Transverse colon (tissue), 4 donors: ENCODE measurements at regions not wholly inside any gene's neighbourhood (a gene's known extent, or its start where the extent isn't known, plus 50 kb on each side); places are given as distances from the start of the nearest gene placed in this dataset.

Experiments
- DNase-seq: peaks from one replicate; pipeline ENCODE4 v3.0.0-alpha.2; 2019
- H3K27ac ChIP-seq, 4 donors: fragments of 200-600 bp; sonication (generic); 2 replicates each; pipeline ENCODE4 v1.5.1; 2016 to 2018; ENCODE audit warnings: inconsistent platforms in 4 of 4
- H3K27me3 ChIP-seq: fragments of 200-600 bp; sonication (generic); 2 replicates; pipeline ENCODE4 v1.5.1; 2017; ENCODE audit warnings: inconsistent platforms
- H3K36me3 ChIP-seq, 4 donors: fragments of 200-600 bp; sonication (generic); 2 replicates each; pipeline ENCODE4 v1.5.1; 2017 to 2019; ENCODE audit warnings: inconsistent platforms in 4 of 4
- H3K4me1 ChIP-seq, 4 donors: fragments of 200-600 bp; sonication (generic); 2 replicates each; pipeline ENCODE4 v1.5.1; 2017 to 2020; ENCODE audit warnings: inconsistent platforms in 4 of 4
- H3K4me3 ChIP-seq, 4 donors: fragments of 200-600 bp; sonication (generic); 1 replicate in 1 of 4; 2 replicates in 3 of 4; pipeline versions ENCODE4 v1.5.1 to v1.6.1; 2017 to 2019; ENCODE audit warnings: inconsistent platforms in 4 of 4
- H3K9me3 ChIP-seq, 2 donors: fragments of 200-600 bp; sonication (generic); 2 replicates each; pipeline ENCODE4 v1.5.1; 2017 to 2019; ENCODE audit warnings: inconsistent platforms in 2 of 2
- CTCF ChIP-seq, 5 experiments: fragments of 200-600 bp in 3 of 5; fragments of 450-650 bp in 2 of 5; sonication (generic) in 3 of 5; IDR thresholded peaks; 1 replicate in 2 of 5; 2 replicates in 3 of 5; pipeline ENCODE4 v1.5.1; 2016 to 2017; ENCODE audit warnings: antibody characterized with exemption in 5 of 5, inconsistent platforms in 3 of 5, mild to moderate bottlenecking in 2 of 5, moderate library complexity in 1 of 5
- EP300 ChIP-seq: sonication (generic); formaldehyde crosslinking; IDR thresholded peaks from one replicate; pipeline ENCODE4 v1.6.1; 2017; ENCODE audit warnings: antibody characterized with exemption, low read depth
- POLR2A ChIP-seq: fragments of 450-650 bp; IDR thresholded peaks from one replicate; pipeline ENCODE4 v1.6.1; 2016; ENCODE audit warnings: antibody characterized with exemption, mild to moderate bottlenecking, moderate library complexity
- POLR2AphosphoS5 ChIP-seq, 3 donors: sonication (generic); formaldehyde crosslinking; IDR thresholded peaks; one replicate each; pipeline ENCODE4 v1.6.1; 2016; ENCODE audit warnings: antibody characterized with exemption in 3 of 3
- WGBS, 2 donors: methylation state at CpG; one replicate each; pipeline ENCODE4 v1.1.5; 2018; ENCODE audit warnings: low coverage in 1 of 2; 5-methylcytosine and 5-hydroxymethylcytosine counted together
- in situ Hi-C, 4 donors: fragments of 200-750 bp; cut with MboI; loops; one replicate each; pipeline versions ENCODE4 v1.15.0 to v1.15.1; 2017; ENCODE audit warnings: low sequenced_read_pairs in 3 of 4, low pct_ligation_motif_present in 1 of 4, low pct_unique_long_range_greater_than_20kb in 1 of 4
- intact Hi-C: fragments of 100-400 bp; cut with DNase I; formaldehyde crosslinking; loops from one replicate; pipeline ENCODE4 v1.15.1; 2023; ENCODE audit warnings: low total_unique reads

- in situ Hi-C loops (no loop called here), intact Hi-C loops (no loop called here)
- 80% methylated on average over 2 of the region's 2 CpGs for WGBS, 2 donors
- no peak overlapping the region for H3K4me3 ChIP-seq
- H3K9me3 ChIP-seq: no peaks in the 10 kb centered on the region
- no peaks in the 10 kb centered on the region for H3K36me3 ChIP-seq
- H3K4me1 ChIP-seq: no peaks in the 10 kb centered on the region
- H3K27ac ChIP-seq: no peak overlapping the region
- no peak for DNase-seq
- no peak for TF ChIP-seq POLR2A
- TF ChIP-seq EP300: no peak
- no peak for TF ChIP-seq POLR2AphosphoS5 (IDR thresholded peaks at IDR 0.05)
- no peak for TF ChIP-seq CTCF (IDR thresholded peaks at IDR 0.05)
- H3K27me3 ChIP-seq: no peaks in the 10 kb centered on the region
Observed at GRCh38 chr2:57570961-57571360, 475.6 kb upstream of the VRK2 start.

GRCh38 chr2:57575700-57576268, 470.8 kb upstream of the VRK2 start:
- Histone ChIP-seq H3K9me3 (no peaks in the 10 kb centered on the region), H3K27ac (no peak overlapping the region), H3K4me3 (no peak overlapping the region), H3K27me3 (no peaks in the 10 kb centered on the region), H3K36me3 (no peaks in the 10 kb centered on the region), H3K4me1 (no peaks in the 10 kb centered on the region)
- no peak for DNase-seq
- in situ Hi-C loops: no loop called here
- 53 to 65% methylated on average over 4 to 5 of the region's 5 CpGs for WGBS, 2 donors
- TF ChIP-seq POLR2AphosphoS5 (IDR thresholded peaks at IDR 0.05): no peak
- TF ChIP-seq EP300: no peak
- no peak for TF ChIP-seq POLR2A
- no peak for TF ChIP-seq CTCF (IDR thresholded peaks at IDR 0.05)
- intact Hi-C loops: no loop called here

GRCh38 chr2:57576983-57577382, 469.6 kb upstream of the VRK2 start:
- no peaks in the 10 kb centered on the region for H3K9me3 ChIP-seq
- no peaks in the 10 kb centered on the region for H3K4me1 ChIP-seq
- H3K36me3 ChIP-seq: no peaks in the 10 kb centered on the region
- no peak overlapping the region for H3K4me3 ChIP-seq
- WGBS, 2 donors: 92 to 94% methylated on average over 1 of the region's 1 CpG
- TF ChIP-seq EP300: no peak
- TF ChIP-seq POLR2A: no peak
- no peak for TF ChIP-seq POLR2AphosphoS5 (IDR thresholded peaks at IDR 0.05)
- no peak for TF ChIP-seq CTCF (IDR thresholded peaks at IDR 0.05)
- no peak overlapping the region for H3K27ac ChIP-seq
- intact Hi-C loops: no loop called here
- no peaks in the 10 kb centered on the region for H3K27me3 ChIP-seq
- no peak for DNase-seq
- in situ Hi-C loops: no loop called here

GRCh38 chr2:57597940-57598339, 448.7 kb upstream of the VRK2 start:
- WGBS, 2 donors: 82 to 86% methylated on average over 1 of the region's 1 CpG
- in situ Hi-C loops (no loop called here), intact Hi-C loops (no loop called here)
- H3K4me3 ChIP-seq: no peak overlapping the region
- no peak overlapping the region for H3K27ac ChIP-seq
- H3K36me3 ChIP-seq: no peaks in the 10 kb centered on the region
- H3K9me3 ChIP-seq: no peaks in the 10 kb centered on the region
- no peaks in the 10 kb centered on the region for H3K4me1 ChIP-seq
- no peaks in the 10 kb centered on the region for H3K27me3 ChIP-seq
- DNase-seq: no peak
- TF ChIP-seq POLR2AphosphoS5 (IDR thresholded peaks at IDR 0.05) (no peak), POLR2A (no peak), CTCF (IDR thresholded peaks at IDR 0.05) (no peak), EP300 (no peak)
